GM12878 (cell line): ENCODE measurements at regions not wholly inside any gene's neighbourhood (a gene's known extent, or its start where the extent isn't known, plus 50 kb on each side); places are given as distances from the start of the nearest gene placed in this dataset.

ENCODE experiments used
- ATAC-seq: fragments of 200-7000 bp; cut with Tn5 transposase; 3 replicates; pipeline ENCODE4 v1.9.1; 2020; ENCODE audit warnings: mild to moderate bottlenecking, moderate library complexity
- BruUV-seq: library from RNA; stranded (reverse); fragments of 400-500 nt; replicated peaks from 2 replicates; lab custom pipeline; 2021; lab: Mats Ljungman, UMichigan
- CTCF ChIA-PET: fragments of 300-600 bp; sonication (Branson Sonifier 250); formaldehyde crosslinking; extraction: SDS; loops from one replicate; lab custom pipeline; 2021; ENCODE audit warnings: inconsistent platforms; lab: Yijun Ruan, JAX
- POLR2A ChIA-PET: fragments of 350-600 bp; formaldehyde crosslinking; extraction: SDS; loops from one replicate; lab custom pipeline; 2021; ENCODE audit warnings: inconsistent platforms; lab: Charles Lee
- RAD21 ChIA-PET: fragments of 300-600 bp; sonication (Branson Sonifier 250); formaldehyde crosslinking; loops from one replicate; lab custom pipeline; 2023; ENCODE audit warnings: antibody characterized with exemption; ENCODE audit not compliant: unreplicated experiment; lab: Charles Lee
- SMC1A ChIA-PET: fragments of 300-600 bp; sonication (Branson Sonifier 250); formaldehyde crosslinking; loops from one replicate; lab custom pipeline; 2023; ENCODE audit not compliant: unreplicated experiment, uncharacterized antibody; lab: Charles Lee
- DNase-seq: peaks from one replicate; pipeline ENCODE4 v3.0.0-alpha.2; 2011; ENCODE audit warnings: low read depth, low spot score
- FAIRE-seq: peaks from 3 replicates; lab custom pipeline; 2011; peaks lifted over from hg19 to GRCh38; lab: Jason Lieb, UNC
- H2AFZ ChIP-seq: 2 replicates; pipeline ENCODE4 v1.6.0; 2011; ENCODE audit warnings: low read depth, low read length, control low read depth; ENCODE audit not compliant: control insufficient read depth
- H3K27ac ChIP-seq: 2 replicates; pipeline ENCODE4 v1.5.1; 2011; ENCODE audit warnings: control low read depth; ENCODE audit not compliant: control insufficient read depth, insufficient read depth
- H3K27me3 ChIP-seq, 2 experiments: replicated peaks in 1 of 2; 2 replicates each; pipeline versions ENCODE4 v1.6.0 to v1.6.1; 2011; ENCODE audit warnings: low read length in 1 of 2; ENCODE audit not compliant: control insufficient read depth in 2 of 2, insufficient read depth in 2 of 2
- H3K36me3 ChIP-seq, 2 experiments: 2 replicates each; pipeline ENCODE4 v1.5.1; 2011; ENCODE audit warnings: low read length in 1 of 2; ENCODE audit not compliant: control insufficient read depth in 2 of 2, insufficient read depth in 2 of 2
- H3K4me1 ChIP-seq: 2 replicates; pipeline ENCODE4 v1.6.1; 2011; ENCODE audit warnings: mild to moderate bottlenecking, low read length, moderate library complexity, mixed read lengths; ENCODE audit not compliant: control insufficient read depth, insufficient read depth
- H3K4me2 ChIP-seq: 2 replicates; pipeline ENCODE4 v1.6.0; 2011; ENCODE audit warnings: control low read depth; ENCODE audit not compliant: control insufficient read depth, insufficient read depth
- H3K4me3 ChIP-seq: fragments of 200-600 bp; sonication (generic); 2 replicates; pipeline ENCODE4 v1.5.1; 2016
- H3K79me2 ChIP-seq: 2 replicates; pipeline ENCODE4 v1.6.0; 2011; ENCODE audit warnings: low read length; ENCODE audit not compliant: control insufficient read depth, insufficient read depth
- H3K9ac ChIP-seq: 2 replicates; pipeline ENCODE4 v1.8.0; 2011; ENCODE audit warnings: low read length, control low read depth, mixed read lengths; ENCODE audit not compliant: control insufficient read depth, insufficient read depth
- H3K9me3 ChIP-seq: replicated peaks from 3 replicates; pipeline ENCODE4 v1.5.1; 2011; ENCODE audit warnings: mild to moderate bottlenecking, low read length; ENCODE audit not compliant: control insufficient read depth, insufficient read depth
- H4K20me1 ChIP-seq: 2 replicates; pipeline ENCODE4 v1.6.0; 2011; ENCODE audit not compliant: control insufficient read depth, insufficient read depth
- ASH2L ChIP-seq: fragments of 300-600, 200-600 bp; sonication (generic); IDR thresholded peaks from 2 replicates; pipeline ENCODE4 v1.6.1; 2017; ENCODE audit warnings: low read depth, mild to moderate bottlenecking, borderline replicate concordance
- BACH1 ChIP-seq: fragments of 450-650 bp; IDR thresholded peaks from 2 replicates; pipeline ENCODE4 v1.6.1; 2017; ENCODE audit warnings: mild to moderate bottlenecking, borderline replicate concordance
- BCL11A ChIP-seq: IDR thresholded peaks from 2 replicates; pipeline ENCODE4 v1.6.1; 2011; ENCODE audit warnings: low read depth, low read length
- CBFB ChIP-seq: IDR thresholded peaks from 2 replicates; pipeline ENCODE4 v1.6.1; 2016; ENCODE audit warnings: antibody characterized with exemption, low read depth
- EED ChIP-seq: sonication (generic); IDR thresholded peaks from 2 replicates; pipeline ENCODE4 v1.6.1; 2016; ENCODE audit warnings: antibody characterized with exemption, low read depth
- LARP7 ChIP-seq: fragments of 450-650 bp; IDR thresholded peaks from 2 replicates; pipeline ENCODE4 v1.6.1; 2017; ENCODE audit warnings: mild to moderate bottlenecking
- NFYA ChIP-seq: IDR thresholded peaks from 2 replicates; pipeline ENCODE4 v1.6.1; 2011; ENCODE audit warnings: low read depth, mild to moderate bottlenecking, low read length, improper control_type of control experiment, borderline replicate concordance
- POLR2AphosphoS5 ChIP-seq: IDR thresholded peaks from 2 replicates; pipeline ENCODE4 v1.6.1; 2011; ENCODE audit warnings: mild to moderate bottlenecking, low read length, inconsistent platforms
- RFX5 ChIP-seq: IDR thresholded peaks from 2 replicates; pipeline ENCODE4 v1.6.1; 2011; ENCODE audit warnings: low read depth, low read length, improper control_type of control experiment
- SP1 ChIP-seq: IDR thresholded peaks from one replicate; pipeline ENCODE4 v1.6.1; 2011; ENCODE audit warnings: low read depth, low read length
- SREBF1 ChIP-seq: IDR thresholded peaks from 2 replicates; pipeline ENCODE4 v1.6.1; 2012; ENCODE audit warnings: mild to moderate bottlenecking, low read length
- STAT3 ChIP-seq: IDR thresholded peaks from 2 replicates; pipeline ENCODE4 v1.6.1; 2011; ENCODE audit warnings: low read depth, low read length, improper control_type of control experiment
- SUPT20H ChIP-seq: IDR thresholded peaks from 2 replicates; pipeline ENCODE4 v1.6.1; 2011; ENCODE audit warnings: low read depth, mild to moderate bottlenecking, low read length, moderate library complexity, borderline replicate concordance; ENCODE audit not compliant: control insufficient read depth
- ZBED1 ChIP-seq: IDR thresholded peaks from 2 replicates; pipeline ENCODE4 v1.6.1; 2016; ENCODE audit warnings: borderline replicate concordance
- ZBTB40 ChIP-seq: fragments of 450-650 bp; IDR thresholded peaks from 2 replicates; pipeline ENCODE4 v1.6.1; 2016; ENCODE audit warnings: mild to moderate bottlenecking, moderate library complexity, borderline replicate concordance
- ZNF274 ChIP-seq: IDR thresholded peaks from one replicate; pipeline ENCODE4 v1.8.0; 2011; ENCODE audit not compliant: insufficient read length, insufficient read depth
- WGBS: methylation state at CpG from one replicate; pipeline ENCODE4 v1.1.6; 2016; ENCODE audit warnings: low lambda C conversion rate; ENCODE audit not compliant: insufficient replicate concordance, insufficient coverage; ENCODE audit errors: missing lambda C conversion rate; 5-methylcytosine and 5-hydroxymethylcytosine counted together
- in situ Hi-C: fragments of 300-500 bp; cut with MboI; formaldehyde crosslinking; loops from 9 replicates; pipeline ENCODE4 v1.14.3; 2018; ENCODE audit warnings: mixed read lengths
- intact Hi-C: fragments of 100-400 bp; cut with micrococcal nuclease; formaldehyde crosslinking; loops from one replicate; pipeline ENCODE4 v1.14.2; 2022; ENCODE audit not compliant: unreplicated experiment
- TF ChIP-seq, protein P1 (sequence below): IDR thresholded peaks from 2 replicates; pipeline ENCODE4 v1.6.1; 2011; ENCODE audit warnings: low read depth, mild to moderate bottlenecking, low read length, moderate library complexity, borderline replicate concordance; ENCODE audit errors: extremely low read depth

GRCh38 chr9:78519786-78520185 is 222.9 kb downstream of the PSAT1 start:
- in situ Hi-C loops = no loop called here
- Histone ChIP-seq H4K20me1 (no peaks in the 10 kb centered on the region), H3K9ac (no peak overlapping the region), H3K4me1 (no peaks in the 10 kb centered on the region), H3K27ac (no peak overlapping the region), H3K4me2 (no peak overlapping the region), H3K36me3 (no peaks in the 10 kb centered on the region), H3K9me3 (no peaks in the 10 kb centered on the region; the same call in 2 of the 3 replicates), H3K4me3 (no peak overlapping the region), H3K79me2 (no peaks in the 10 kb centered on the region), H2AFZ (no peak overlapping the region), H3K27me3 (no peaks in the 10 kb centered on the region)
- ChIA-PET SMC1A (no interaction called here), CTCF (no interaction called here), RAD21 (no interaction called here), POLR2A (no interaction called here)
- 59% methylated on average over 4 of the region's 4 CpGs for WGBS
- no peak for DNase-seq
- TF ChIP-seq ZNF274 = no peak
- no peak for TF ChIP-seq CBFB
- TF ChIP-seq STAT3 = no peak
- TF ChIP-seq ASH2L = no peak
- TF ChIP-seq POLR2AphosphoS5 = no peak
- TF ChIP-seq SP1 = no peak
- no peak for ATAC-seq
- BruUV-seq = no TSS peak
- no peak for FAIRE-seq
- intact Hi-C loops = no loop called here

- ChIA-PET RAD21 (no interaction called here), SMC1A (no interaction called here), CTCF (interaction anchor here (0.6 kb wide), 1 partner anchor 1422 kb away, joined by 3 read pairs; no protein-coding TSS in a partner anchor), POLR2A (no interaction called here)
- Histone ChIP-seq H3K9ac (no peak overlapping the region), H3K27me3 (no peaks in the 10 kb centered on the region), H3K27ac (no peak overlapping the region), H2AFZ (no peak overlapping the region), H3K4me1 (no peaks in the 10 kb centered on the region), H4K20me1 (no peaks in the 10 kb centered on the region), H3K79me2 (no peaks in the 10 kb centered on the region), H3K4me2 (no peak overlapping the region), H3K9me3 (no peaks in the 10 kb centered on the region; the same call in 2 of the 3 replicates), H3K36me3 (no peaks in the 10 kb centered on the region), H3K4me3 (no peak overlapping the region)
- intact Hi-C loops = no loop called here
- in situ Hi-C loops = no loop called here
- no TSS peak for BruUV-seq
- DNase-seq (no peak), ATAC-seq (no peak), FAIRE-seq (no peak)
- no peak for TF ChIP-seq LARP7
- TF ChIP-seq SREBF1 = no peak
- TF ChIP-seq, protein P1, sequence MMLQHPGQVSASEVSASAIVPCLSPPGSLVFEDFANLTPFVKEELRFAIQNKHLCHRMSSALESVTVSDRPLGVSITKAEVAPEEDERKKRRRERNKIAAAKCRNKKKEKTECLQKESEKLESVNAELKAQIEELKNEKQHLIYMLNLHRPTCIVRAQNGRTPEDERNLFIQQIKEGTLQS = no peak
- TF ChIP-seq NFYA = no peak
- TF ChIP-seq ZBTB40 = no peak
- TF ChIP-seq SUPT20H = no peak
- no peak for TF ChIP-seq ZBED1
- no peak for TF ChIP-seq RFX5
- TF ChIP-seq ZNF274 = no peak
- no peak for TF ChIP-seq EED
- TF ChIP-seq BCL11A = no peak
- no peak for TF ChIP-seq BACH1
These were observed 224.8 kb downstream of the PSAT1 start for GRCh38 chr9:78521680-78522079.
